ENCODE measurements at regions not wholly inside any gene's neighbourhood (a gene's known extent, or its start where the extent isn't known, plus 50 kb on each side); places are given as distances from the start of the nearest gene placed in this dataset.

DNA sequence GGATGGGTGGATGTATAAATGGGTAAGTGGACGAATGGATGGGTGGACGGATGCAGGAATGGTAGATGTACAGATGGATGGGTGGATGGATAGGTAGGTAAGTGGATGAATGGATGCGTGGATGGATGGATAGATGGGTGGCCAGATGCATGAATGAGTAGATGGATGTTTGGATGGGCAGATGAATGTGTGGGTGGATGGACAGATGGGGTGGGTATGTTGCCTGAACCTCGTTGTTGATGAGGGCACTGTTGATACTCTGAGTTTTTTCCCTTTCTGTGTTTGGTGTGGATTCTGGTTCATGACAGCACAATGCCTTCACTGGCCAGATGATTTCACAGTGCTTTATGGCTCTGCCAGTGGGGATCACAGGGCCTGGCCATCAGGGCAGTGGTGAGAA is 208.3 kb downstream of the NPIPB11 start:
- H3K4ac ChIP-seq (ENCODE audit: low read depth, low read length), result peak overlapping the region; percentile 95
- peak overlapping the region; percentile 97 to 99; a peak in 3 of 4 replicates for H4K8ac ChIP-seq (ENCODE audit: low read depth in 2 of 2, low read length in 2 of 2)
- H3K56ac ChIP-seq (ENCODE audit: extremely low read depth, insufficient read depth, low read length), result peak overlapping the region; percentile 3; the same call in 1 of the 2 replicates
- peak overlapping the region; percentile 98 for H2BK20ac ChIP-seq (ENCODE audit: low read depth, low read length)
- peak overlapping the region; percentile 97 for H2BK120ac ChIP-seq (ENCODE audit: low read depth, low read length)
- H3K9ac ChIP-seq (ENCODE audit: low read depth, low read length), result no peak overlapping the region
- peak overlapping the region; percentile 98 for H2BK5ac ChIP-seq (ENCODE audit: low read depth, low read length, poor library complexity, severe bottlenecking)
- H3K14ac ChIP-seq (replicated peaks; ENCODE audit: low read depth, low read length), result peak overlapping the region; percentile 98
- no peak for TF ChIP-seq SMC3 (IDR thresholded peaks at IDR 0.05; ENCODE audit: low read depth, low read length)
- TF ChIP-seq, protein P1, sequence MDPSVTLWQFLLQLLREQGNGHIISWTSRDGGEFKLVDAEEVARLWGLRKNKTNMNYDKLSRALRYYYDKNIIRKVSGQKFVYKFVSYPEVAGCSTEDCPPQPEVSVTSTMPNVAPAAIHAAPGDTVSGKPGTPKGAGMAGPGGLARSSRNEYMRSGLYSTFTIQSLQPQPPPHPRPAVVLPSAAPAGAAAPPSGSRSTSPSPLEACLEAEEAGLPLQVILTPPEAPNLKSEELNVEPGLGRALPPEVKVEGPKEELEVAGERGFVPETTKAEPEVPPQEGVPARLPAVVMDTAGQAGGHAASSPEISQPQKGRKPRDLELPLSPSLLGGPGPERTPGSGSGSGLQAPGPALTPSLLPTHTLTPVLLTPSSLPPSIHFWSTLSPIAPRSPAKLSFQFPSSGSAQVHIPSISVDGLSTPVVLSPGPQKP (IDR thresholded peaks at IDR 0.05; ENCODE audit: borderline replicate concordance, low read depth, low read length), result no peak
- no peak for TF ChIP-seq MAZ (IDR thresholded peaks at IDR 0.05; ENCODE audit: borderline replicate concordance, low read depth, low read length)
- TF ChIP-seq, protein P2, sequence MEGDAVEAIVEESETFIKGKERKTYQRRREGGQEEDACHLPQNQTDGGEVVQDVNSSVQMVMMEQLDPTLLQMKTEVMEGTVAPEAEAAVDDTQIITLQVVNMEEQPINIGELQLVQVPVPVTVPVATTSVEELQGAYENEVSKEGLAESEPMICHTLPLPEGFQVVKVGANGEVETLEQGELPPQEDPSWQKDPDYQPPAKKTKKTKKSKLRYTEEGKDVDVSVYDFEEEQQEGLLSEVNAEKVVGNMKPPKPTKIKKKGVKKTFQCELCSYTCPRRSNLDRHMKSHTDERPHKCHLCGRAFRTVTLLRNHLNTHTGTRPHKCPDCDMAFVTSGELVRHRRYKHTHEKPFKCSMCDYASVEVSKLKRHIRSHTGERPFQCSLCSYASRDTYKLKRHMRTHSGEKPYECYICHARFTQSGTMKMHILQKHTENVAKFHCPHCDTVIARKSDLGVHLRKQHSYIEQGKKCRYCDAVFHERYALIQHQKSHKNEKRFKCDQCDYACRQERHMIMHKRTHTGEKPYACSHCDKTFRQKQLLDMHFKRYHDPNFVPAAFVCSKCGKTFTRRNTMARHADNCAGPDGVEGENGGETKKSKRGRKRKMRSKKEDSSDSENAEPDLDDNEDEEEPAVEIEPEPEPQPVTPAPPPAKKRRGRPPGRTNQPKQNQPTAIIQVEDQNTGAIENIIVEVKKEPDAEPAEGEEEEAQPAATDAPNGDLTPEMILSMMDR (conservative IDR thresholded peaks at IDR 0.05; ENCODE audit: low read depth, low read length), result no peak
- no peak overlapping the region for H3K4me3 ChIP-seq (ENCODE audit: insufficient read depth, low read depth, low read length)
- no peaks in the 10 kb centered on the region for H4K20me1 ChIP-seq (ENCODE audit: insufficient read depth, low read length)
- peaks cover 3 to 23% of the 10 kb centered on the region in 2 experiments; a peak in 3 of 4 replicates for H3K79me1 ChIP-seq (ENCODE audit: low read depth in 1 of 2, low read length in 2 of 2)
- DNase-seq (no peak), ATAC-seq (ENCODE audit: low read depth) (no peak)
- dilution Hi-C loops (cut with HindIII; ENCODE audit: low sequenced_read_pairs, unreplicated experiment), result no loop called here
- 100% methylated on average over 2 of the region's 4 CpGs; no CpG with 5 or more reads in 1 of the 2 experiments for WGBS, 2 experiments (ENCODE audit: extremely low coverage in 2 of 2, insufficient read length in 1 of 2)
- H2AK9ac ChIP-seq (replicated peaks; ENCODE audit: low read depth, low read length, poor library complexity), result no peak overlapping the region
- H3K36me3 ChIP-seq (ENCODE audit: control insufficient read depth, insufficient read depth, low read length), result no peaks in the 10 kb centered on the region
- no peak overlapping the region for H3K4me2 ChIP-seq (ENCODE audit: low read depth, low read length)
- H3K27ac ChIP-seq (ENCODE audit: insufficient read depth, low read length), result peak overlapping the region; percentile 87
- ChIA-PET POLR2A (ENCODE audit: unreplicated experiment) (no interaction called here), CTCF (no interaction called here)
- H2BK15ac ChIP-seq (ENCODE audit: low read depth, low read length), result peak overlapping the region; percentile 100
- H3K4me1 ChIP-seq (ENCODE audit: control insufficient read depth, insufficient read depth, low read length), result peaks cover 42% of the 10 kb centered on the region
- peak overlapping the region; percentile 100 for H4K5ac ChIP-seq (ENCODE audit: low read depth, low read length)
- H3K9me1 ChIP-seq (ENCODE audit: insufficient read depth, low read length), result peaks cover 20% of the 10 kb centered on the region
- BruUV-seq (replicated peaks), result no TSS peak
- H3K18ac ChIP-seq (ENCODE audit: low read depth, low read length), result peak overlapping the region; percentile 99
- no peaks in the 10 kb centered on the region for H3K9me3 ChIP-seq (ENCODE audit: control insufficient read depth, insufficient read depth, low read length)
- H2AFZ ChIP-seq (replicated peaks; ENCODE audit: low read length, poor library complexity), result peak overlapping the region; percentile 33
- H2AK5ac ChIP-seq (ENCODE audit: low read depth, low read length), result peak overlapping the region; percentile 99
- no peaks in the 10 kb centered on the region for H3K27me3 ChIP-seq (ENCODE audit: control insufficient read depth, insufficient read depth, low read length)
- in situ Hi-C loops (cut with MboI; ENCODE audit: low sequenced_read_pairs), result no loop called here
- intact Hi-C loops (cut with micrococcal nuclease), result loop anchor here (5.0 kb wide), 1 partner anchor 41 kb away; no protein-coding TSS in a partner anchor
- H4K91ac ChIP-seq (ENCODE audit: insufficient read depth, low read depth, low read length), result peak overlapping the region; percentile 98
- H3K23ac ChIP-seq (ENCODE audit: low read depth, low read length), result no peak overlapping the region

Data from IMR-90 (cell line).